ENCODE measurements at regions not wholly inside any gene's neighbourhood (a gene's known extent, or its start where the extent isn't known, plus 50 kb on each side); places are given as distances from the start of the nearest gene placed in this dataset.
A peak's percentile ranks its signal among the peaks of the same experiment; 100 is the strongest.

- no peak for DNase-seq (ENCODE audit: low read depth)
Measured at GRCh38 chr5:174328631-174329299, 283.3 kb downstream of the NSG2 start.

DNA sequence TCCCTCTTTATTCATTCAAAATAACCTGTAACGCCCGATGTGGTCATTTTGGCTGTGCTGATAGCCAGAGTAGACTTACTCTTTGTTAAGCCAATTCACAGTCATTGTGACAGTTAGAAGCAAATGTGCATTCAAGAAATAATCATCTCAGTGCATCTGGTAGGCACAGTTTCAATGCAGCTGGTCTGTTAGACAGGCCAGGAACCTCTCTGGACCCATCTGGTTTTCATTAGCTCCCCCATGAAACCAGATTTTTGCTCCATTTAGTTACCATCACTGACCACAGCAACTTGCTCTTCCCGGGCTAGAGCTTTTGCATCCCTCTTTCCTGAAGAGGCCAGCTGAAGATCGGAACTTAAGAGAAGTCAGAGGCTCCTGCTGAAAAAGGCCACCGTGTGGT lies 284.2 kb downstream of the NSG2 start:
- DNase-seq (ENCODE audit: low read depth), result no peak

DNA sequence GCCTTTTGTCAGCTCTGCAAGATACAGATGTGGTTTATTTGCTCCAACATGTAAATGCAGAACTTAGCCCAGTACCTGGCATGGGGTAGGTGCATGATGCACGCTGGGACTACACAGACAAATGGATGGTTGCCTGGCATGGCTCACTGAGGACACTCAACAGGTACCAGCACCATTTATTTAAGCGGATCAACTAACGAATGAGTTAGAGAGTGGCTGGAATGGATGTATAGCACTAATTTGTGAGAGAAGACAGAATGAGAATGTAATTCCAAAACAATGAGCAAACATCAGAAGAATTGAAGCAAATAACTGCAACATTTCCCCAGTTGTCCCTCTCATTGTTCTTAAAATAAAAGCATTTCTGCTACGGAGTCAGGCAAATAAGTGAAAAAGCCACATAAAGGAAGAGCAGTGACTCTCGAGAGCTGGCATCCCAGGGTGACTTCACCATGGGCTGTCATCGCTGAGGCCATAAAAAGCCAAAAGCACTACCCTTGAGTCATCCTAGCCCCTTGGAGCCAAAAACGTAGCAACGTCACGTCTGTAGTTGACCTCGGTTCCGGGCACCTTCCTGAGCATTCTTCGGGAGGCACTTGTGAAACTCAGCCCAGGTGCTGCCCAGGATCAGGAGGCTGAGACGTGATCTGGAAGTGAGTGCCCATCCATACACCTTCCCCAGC lies 290.3 kb downstream of the NSG2 start:
- peak; percentile 39 for DNase-seq (ENCODE audit: low read depth)

DNA sequence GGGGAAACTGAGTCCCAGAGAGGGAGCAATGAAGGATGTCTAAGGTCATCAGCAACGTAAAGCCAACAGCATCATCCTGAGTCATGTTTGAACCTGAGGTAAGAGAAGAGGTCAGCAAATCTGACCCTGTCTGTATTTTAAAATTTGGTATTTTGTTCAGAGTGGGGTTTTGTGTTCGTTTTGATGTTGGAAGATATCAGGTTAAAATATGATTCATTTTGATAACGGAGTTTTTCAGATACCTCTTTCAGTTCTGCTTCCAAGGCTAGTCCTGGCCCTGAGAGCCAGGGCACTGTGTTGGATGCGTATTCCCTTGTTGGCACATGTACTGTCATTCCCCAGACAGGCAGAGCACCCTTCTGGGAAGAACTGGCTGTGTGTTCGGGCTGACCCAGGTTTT lies 291.0 kb downstream of the NSG2 start:
- no peak for DNase-seq (ENCODE audit: low read depth)

GRCh38 chr5:174337276-174338184 lies 292.0 kb downstream of the NSG2 start:
- no peak for DNase-seq (ENCODE audit: low read depth)

DNA sequence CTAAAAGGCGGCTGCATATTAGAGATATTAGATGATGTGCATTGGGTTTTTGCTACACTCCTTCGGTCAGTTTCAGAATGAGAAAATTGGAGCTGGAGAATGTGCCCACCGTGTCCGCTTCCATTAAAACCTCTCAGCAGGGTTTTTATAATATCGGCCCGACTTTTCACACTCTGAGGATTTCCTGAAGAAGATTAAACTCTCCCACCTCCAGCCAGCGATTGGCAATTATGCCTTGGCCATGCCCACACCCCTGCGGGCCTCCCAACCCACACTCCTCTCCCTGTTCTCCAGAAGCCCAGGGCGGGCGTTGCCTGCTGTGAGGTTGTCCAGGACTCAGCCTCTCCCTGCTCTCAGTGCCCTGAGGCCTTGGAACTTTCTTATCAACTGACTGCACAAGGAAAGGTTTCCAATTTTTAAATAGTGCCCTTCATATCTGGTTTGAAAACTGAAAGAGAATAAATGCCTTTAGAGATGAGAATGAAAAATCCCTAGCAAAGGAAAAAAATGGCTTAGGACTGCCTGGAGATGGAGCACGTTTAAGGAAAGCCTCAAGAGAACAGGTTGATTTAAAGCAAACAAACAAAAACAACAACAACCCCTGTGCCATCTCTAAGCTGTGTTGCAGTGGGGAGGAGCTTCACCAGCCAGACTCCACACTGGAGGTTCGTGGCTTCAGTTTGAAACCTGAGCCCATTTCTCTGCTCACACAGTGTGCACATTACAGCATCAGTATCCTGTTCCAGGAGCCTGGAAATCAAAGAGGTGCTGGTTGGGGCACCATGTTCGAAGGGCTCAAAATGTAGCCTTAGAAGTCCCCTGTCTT lies 292.9 kb downstream of the NSG2 start:
- no peak for DNase-seq (ENCODE audit: low read depth)

DNA sequence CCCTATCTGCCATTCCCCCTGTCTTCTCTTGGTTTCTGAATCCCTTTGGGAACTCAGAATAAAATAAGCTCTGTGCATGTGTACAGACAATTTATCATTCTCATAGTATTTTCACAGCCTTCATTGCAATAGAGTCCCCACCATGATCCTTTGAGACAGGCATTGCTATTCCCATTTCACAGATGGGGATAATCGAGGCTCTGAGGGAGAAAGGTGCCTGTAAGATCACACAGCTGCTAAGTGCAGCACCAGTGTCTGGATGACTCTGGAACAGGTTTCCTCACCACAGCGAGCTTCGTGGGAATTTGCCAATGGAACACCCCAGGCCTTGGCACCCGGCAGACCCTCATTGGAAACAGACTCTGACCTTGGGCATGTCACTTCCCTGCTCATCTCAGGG lies 293.6 kb downstream of the NSG2 start:
- no peak for DNase-seq (ENCODE audit: low read depth)

GRCh38 chr5:174340226-174340625 lies 294.7 kb downstream of the NSG2 start:
- no peak for DNase-seq (ENCODE audit: low read depth)

DNA sequence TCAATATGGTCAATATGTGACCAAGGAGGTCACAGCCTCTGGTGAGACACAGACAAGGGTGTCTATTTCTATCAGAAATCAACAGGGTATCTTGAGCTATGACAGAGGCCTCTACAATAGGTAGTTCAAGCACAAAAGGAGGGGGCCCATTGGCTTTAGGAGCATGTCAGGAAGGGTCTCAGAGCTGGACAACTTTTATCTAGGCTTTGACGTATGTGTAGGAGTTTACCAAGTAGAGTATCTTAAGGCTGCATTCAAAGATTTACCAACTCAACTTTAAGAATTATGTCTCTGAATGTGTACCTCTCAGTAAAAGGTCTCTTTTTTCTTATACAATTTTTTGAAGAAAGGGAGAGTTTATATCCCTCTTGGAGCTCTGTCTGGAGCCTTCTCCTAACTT lies 297.2 kb downstream of the NSG2 start:
- no peak for DNase-seq (ENCODE audit: low read depth)

DNA sequence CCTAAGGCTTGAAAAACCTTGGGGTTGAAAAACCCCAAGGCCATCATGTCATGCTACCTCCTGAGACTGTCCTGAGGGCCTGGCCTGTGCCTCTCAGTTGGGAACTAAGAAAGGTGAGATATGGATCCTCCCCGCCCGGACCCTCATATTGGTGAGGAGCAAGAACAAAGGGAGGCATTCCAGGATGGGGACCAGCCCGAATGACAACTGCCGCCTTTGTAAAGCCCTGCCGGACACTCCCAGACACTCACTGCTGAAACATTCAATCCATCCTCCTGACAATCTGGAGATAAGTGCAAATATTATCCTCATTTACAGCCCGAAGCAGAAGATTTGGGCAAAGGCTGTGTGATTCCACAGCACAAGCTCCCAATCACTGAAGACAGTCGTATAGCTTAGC lies 298.3 kb downstream of the NSG2 start:
- no peak for DNase-seq (ENCODE audit: low read depth)

DNA sequence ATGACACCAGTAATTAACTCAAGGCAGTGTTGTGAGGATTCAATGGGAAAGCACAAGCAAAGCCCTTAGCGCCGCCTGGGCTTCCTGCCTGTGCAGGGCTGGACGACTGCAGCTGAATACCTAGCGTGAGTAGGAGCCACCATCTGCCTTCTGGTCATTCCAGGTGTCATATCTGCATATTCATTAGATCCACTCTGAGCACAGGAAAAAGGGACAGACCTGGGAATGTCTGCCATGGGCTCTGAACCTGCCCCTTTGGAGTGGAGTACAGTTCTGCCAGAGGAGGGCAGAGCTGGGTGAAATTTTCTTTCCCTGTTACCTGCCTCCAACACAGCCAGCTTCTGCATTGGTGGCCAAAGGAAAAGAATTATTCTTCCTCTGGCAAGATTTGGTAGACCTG lies 298.8 kb downstream of the NSG2 start:
- DNase-seq (ENCODE audit: low read depth), result no peak

GRCh38 chr5:174347183-174347582 lies 301.7 kb downstream of the NSG2 start:
- DNase-seq (ENCODE audit: low read depth), result no peak

- no peak for DNase-seq (ENCODE audit: low read depth)
Measured at GRCh38 chr5:174348311-174348981, 302.9 kb downstream of the NSG2 start.

- DNase-seq (ENCODE audit: low read depth), result no peak
Measured at GRCh38 chr5:174352681-174353080, 307.2 kb downstream of the NSG2 start.

- DNase-seq (ENCODE audit: low read depth), result peak; percentile 56
Measured at GRCh38 chr5:174354571-174354970, 309.1 kb downstream of the NSG2 start.

GRCh38 chr5:174355208-174355612 lies 309.7 kb downstream of the NSG2 start:
- peak; percentile 83 for DNase-seq (ENCODE audit: low read depth)

GRCh38 chr5:174355995-174356394 lies 310.5 kb downstream of the NSG2 start:
- DNase-seq (ENCODE audit: low read depth), result no peak

DNA sequence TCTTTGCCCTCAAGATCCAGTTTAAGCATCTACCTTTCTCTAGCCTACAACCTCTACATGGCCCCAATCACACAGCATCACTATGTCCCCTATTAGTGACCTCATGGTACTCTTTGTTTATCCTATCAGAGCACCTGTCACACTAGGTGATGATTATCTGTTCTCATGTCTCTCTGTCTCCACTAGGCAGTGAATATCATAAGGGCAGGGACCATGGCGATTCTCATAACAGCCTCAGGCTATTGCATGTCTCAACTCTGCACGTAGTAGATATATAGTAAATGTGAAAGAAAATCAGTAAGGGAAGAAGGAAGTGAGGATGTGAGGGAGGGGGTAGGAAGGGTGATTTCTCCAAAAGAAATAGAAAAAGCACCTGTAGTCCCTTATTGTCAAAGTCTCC lies 311.0 kb downstream of the NSG2 start:
- no peak for DNase-seq (ENCODE audit: low read depth)

DNA sequence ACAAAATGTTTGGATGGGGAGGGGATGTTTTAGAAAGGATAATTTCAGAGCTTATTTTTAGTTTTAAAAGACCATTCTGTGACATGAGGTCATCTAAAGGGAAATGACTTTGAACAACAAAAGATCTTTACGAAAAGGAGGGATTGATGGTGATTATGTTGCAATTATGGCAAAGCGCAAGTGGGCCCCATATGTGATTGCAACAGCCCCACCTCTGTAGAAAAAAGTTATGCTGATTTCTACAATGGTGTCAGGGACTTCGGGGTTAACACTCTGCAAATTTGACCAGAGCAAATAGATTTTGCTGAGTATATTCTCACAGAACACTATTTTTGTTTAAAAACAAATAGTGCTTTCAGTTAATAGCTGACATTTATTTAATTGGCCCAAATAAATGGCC lies 312.8 kb downstream of the NSG2 start:
- no peak for DNase-seq (ENCODE audit: low read depth)

GRCh38 chr5:174359071-174359470 lies 313.6 kb downstream of the NSG2 start:
- no peak for DNase-seq (ENCODE audit: low read depth)

- no peak for DNase-seq (ENCODE audit: low read depth)
Measured at GRCh38 chr5:174362514-174362913, 317.0 kb downstream of the NSG2 start.
